C4-2B (cell line): ENCODE measurements at regions not wholly inside any gene's neighbourhood (a gene's known extent, or its start where the extent isn't known, plus 50 kb on each side); places are given as distances from the start of the nearest gene placed in this dataset.

Experiments
- ZFX ChIP-seq: fragments of 450-650 bp; IDR thresholded peaks from 2 replicates; pipeline ENCODE4 v1.6.1; 2017
- TF ChIP-seq, protein P1 (sequence below): fragments of 450-650 bp; conservative IDR thresholded peaks from 2 replicates; pipeline ENCODE4 v1.5.1; 2017; ENCODE audit warnings: mild to moderate bottlenecking

DNA sequence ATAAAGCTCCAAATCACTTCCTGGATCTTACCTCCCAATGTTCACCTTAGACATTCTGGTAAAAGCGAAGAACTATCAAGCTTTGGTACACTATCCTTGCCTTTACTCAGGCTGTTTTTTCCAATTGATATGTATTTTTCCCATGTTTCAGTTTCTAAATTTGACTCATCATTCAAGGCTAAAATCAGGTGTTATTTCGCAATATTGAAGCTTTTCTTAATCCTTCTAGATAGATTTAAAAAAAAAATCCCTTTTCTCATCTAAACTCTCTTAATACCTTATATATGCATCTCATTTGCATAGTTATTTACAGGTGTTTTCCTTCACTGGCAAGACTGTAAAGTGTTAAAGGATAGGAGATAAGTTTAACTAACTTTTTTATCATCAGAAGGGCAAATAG lies 608.1 kb upstream of the FAM241A start:
- TF ChIP-seq, protein P1, sequence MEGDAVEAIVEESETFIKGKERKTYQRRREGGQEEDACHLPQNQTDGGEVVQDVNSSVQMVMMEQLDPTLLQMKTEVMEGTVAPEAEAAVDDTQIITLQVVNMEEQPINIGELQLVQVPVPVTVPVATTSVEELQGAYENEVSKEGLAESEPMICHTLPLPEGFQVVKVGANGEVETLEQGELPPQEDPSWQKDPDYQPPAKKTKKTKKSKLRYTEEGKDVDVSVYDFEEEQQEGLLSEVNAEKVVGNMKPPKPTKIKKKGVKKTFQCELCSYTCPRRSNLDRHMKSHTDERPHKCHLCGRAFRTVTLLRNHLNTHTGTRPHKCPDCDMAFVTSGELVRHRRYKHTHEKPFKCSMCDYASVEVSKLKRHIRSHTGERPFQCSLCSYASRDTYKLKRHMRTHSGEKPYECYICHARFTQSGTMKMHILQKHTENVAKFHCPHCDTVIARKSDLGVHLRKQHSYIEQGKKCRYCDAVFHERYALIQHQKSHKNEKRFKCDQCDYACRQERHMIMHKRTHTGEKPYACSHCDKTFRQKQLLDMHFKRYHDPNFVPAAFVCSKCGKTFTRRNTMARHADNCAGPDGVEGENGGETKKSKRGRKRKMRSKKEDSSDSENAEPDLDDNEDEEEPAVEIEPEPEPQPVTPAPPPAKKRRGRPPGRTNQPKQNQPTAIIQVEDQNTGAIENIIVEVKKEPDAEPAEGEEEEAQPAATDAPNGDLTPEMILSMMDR = no peak
- no peak for TF ChIP-seq ZFX
